PFSK-1 (cell line): ENCODE measurements at regions not wholly inside any gene's neighbourhood (a gene's known extent, or its start where the extent isn't known, plus 50 kb on each side); places are given as distances from the start of the nearest gene placed in this dataset.

Experiments
- FOXP2 ChIP-seq: optimal IDR thresholded peaks from 2 replicates; pipeline ENCODE3; 2011; ENCODE audit warnings: borderline replicate concordance, control low read depth, inconsistent platforms; ENCODE audit not compliant: insufficient read depth; ENCODE audit errors: extremely low read length, extremely low read depth
- POLR2AphosphoS5 ChIP-seq: IDR thresholded peaks from 2 replicates; pipeline ENCODE4 v1.6.1; 2012; ENCODE audit warnings: low read depth, mild to moderate bottlenecking, control low read depth, low read length, moderate library complexity
- REST ChIP-seq, 2 experiments: IDR thresholded peaks; 2 replicates each; pipeline versions ENCODE4 v1.6.1 to v1.8.0; 2011 to 2012; ENCODE audit warnings: low read depth in 2 of 2, low read length in 2 of 2, control low read depth in 1 of 2, inconsistent platforms in 1 of 2, mild to moderate bottlenecking in 1 of 2, moderate library complexity in 1 of 2; ENCODE audit not compliant: insufficient read depth in 1 of 2
- SIN3A ChIP-seq: IDR thresholded peaks from 2 replicates; pipeline ENCODE4 v1.6.1; 2012; ENCODE audit warnings: mild to moderate bottlenecking, low read length, moderate library complexity, borderline replicate concordance; ENCODE audit not compliant: insufficient read depth
- TAF1 ChIP-seq: IDR thresholded peaks from 2 replicates; pipeline ENCODE4 v1.6.1; 2012; ENCODE audit warnings: low read length, control low read depth, borderline replicate concordance; ENCODE audit not compliant: insufficient read depth

GRCh38 chr10:6888434-6888833 lies 308.4 kb upstream of the PRKCQ start:
- no peak for TF ChIP-seq FOXP2
- TF ChIP-seq TAF1: no peak
- TF ChIP-seq REST (IDR thresholded peaks at IDR 0.05; ENCODE audit: insufficient read depth in 1 of 2, low read depth in 2 of 2, low read length in 2 of 2): no peak
- TF ChIP-seq SIN3A: no peak
- no peak for TF ChIP-seq POLR2AphosphoS5
